Amygdala (tissue), 56 donors: ENCODE measurements at regions not wholly inside any gene's neighbourhood (a gene's known extent, or its start where the extent isn't known, plus 50 kb on each side); places are given as distances from the start of the nearest gene placed in this dataset.

Source experiments
- DNase-seq, 56 donors: peaks; one replicate each; lab custom pipeline; 2025; lab: John Stamatoyannopoulos, UW

- DNase-seq, result no peak
These were observed 434.2 kb upstream of the SLC8A1 start for GRCh38 chr2:40886100-40886499.

GRCh38 chr2:40886655-40887054 lies 434.8 kb upstream of the SLC8A1 start:
- DNase-seq, result no peak

GRCh38 chr2:40896358-40896757 lies 444.5 kb upstream of the SLC8A1 start:
- DNase-seq, result no peak

GRCh38 chr2:40914666-40915065 lies 462.8 kb upstream of the SLC8A1 start:
- DNase-seq, result no peak

- no peak for DNase-seq
These were observed 463.8 kb upstream of the SLC8A1 start for GRCh38 chr2:40915651-40916050.

- DNase-seq, result no peak
These were observed 483.5 kb upstream of the SLC8A1 start for GRCh38 chr2:40935349-40935748.

- no peak for DNase-seq
These were observed 485.4 kb upstream of the SLC8A1 start for GRCh38 chr2:40937284-40937683.

- DNase-seq, result no peak
These were observed 501.5 kb upstream of the SLC8A1 start for GRCh38 chr2:40953341-40953740.

GRCh38 chr2:40955042-40955441 lies 503.2 kb upstream of the SLC8A1 start:
- DNase-seq, result no peak

- DNase-seq, result no peak
These were observed 503.7 kb upstream of the SLC8A1 start for GRCh38 chr2:40955635-40956034.

- no peak for DNase-seq
These were observed 505.6 kb upstream of the SLC8A1 start for GRCh38 chr2:40957508-40957907.

- no peak for DNase-seq
These were observed 510.1 kb upstream of the SLC8A1 start for GRCh38 chr2:40962026-40962425.

- DNase-seq, result no peak
These were observed 512.8 kb upstream of the SLC8A1 start for GRCh38 chr2:40964509-40965250.

GRCh38 chr2:40967451-40967850 lies 515.6 kb upstream of the SLC8A1 start:
- DNase-seq, result no peak

GRCh38 chr2:40975151-40975550 lies 523.3 kb upstream of the SLC8A1 start:
- DNase-seq, result no peak

- DNase-seq, result no peak
These were observed 545.5 kb upstream of the SLC8A1 start for GRCh38 chr2:40997362-40997761.

- DNase-seq, result no peak
These were observed 548.5 kb upstream of the SLC8A1 start for GRCh38 chr2:41000374-41000773.

GRCh38 chr2:41000906-41001305 lies 549.0 kb upstream of the SLC8A1 start:
- no peak for DNase-seq

- no peak for DNase-seq
These were observed 552.8 kb upstream of the SLC8A1 start for GRCh38 chr2:41004700-41005099.

GRCh38 chr2:41020358-41020757 lies 568.5 kb upstream of the SLC8A1 start:
- no peak for DNase-seq

GRCh38 chr2:41024816-41025215 lies 572.9 kb upstream of the SLC8A1 start:
- DNase-seq, result peak in 1 of 56 donors; percentile 4

- DNase-seq, result no peak
These were observed 574.7 kb upstream of the SLC8A1 start for GRCh38 chr2:41026613-41027012.

GRCh38 chr2:41027095-41027494 lies 575.2 kb upstream of the SLC8A1 start:
- DNase-seq, result no peak
